ENCODE measurements at regions not wholly inside any gene's neighbourhood (a gene's known extent, or its start where the extent isn't known, plus 50 kb on each side); places are given as distances from the start of the nearest gene placed in this dataset.
A peak's percentile ranks its signal among the peaks of the same experiment; 100 is the strongest.

GRCh38 chr12:88778064-88778463 lies 197.8 kb upstream of the KITLG start:
- WGBS, 2 donors = 82 to 93% methylated on average over 1 of the region's 1 CpG
- no peak overlapping the region for H3K4me3 ChIP-seq

GRCh38 chr12:88775742-88776151 lies 195.5 kb upstream of the KITLG start:
- H3K4me1 ChIP-seq = peaks cover 12% of the 10 kb centered on the region
- peak overlapping the region in 3 of 4 donors; percentile 16 to 28 (median 26) for H3K27ac ChIP-seq
- DNase-seq = peak; percentile 36 to 59 (median 54)
- H3K9me3 ChIP-seq = no peaks in the 10 kb centered on the region
- no peaks in the 10 kb centered on the region for H3K36me3 ChIP-seq (replicated peaks in 1 of 2; ENCODE audit: insufficient read depth in 1 of 2, low read depth in 2 of 2)
- WGBS, 2 donors = 34 to 50% methylated on average over 3 of the region's 3 CpGs
- ATAC-seq = peak; percentile 81
- TF ChIP-seq CTCF (IDR thresholded peaks at IDR 0.05) = no peak
- no peak for TF ChIP-seq POLR2A (IDR thresholded peaks at IDR 0.05)
- no peak overlapping the region for H3K4me3 ChIP-seq
- no peaks in the 10 kb centered on the region for H3K27me3 ChIP-seq
- intact Hi-C loops (cut with DNase I) = no loop called here

More at GRCh38 chr12:88778064-88778463, 197.8 kb upstream of the KITLG start:
- Histone ChIP-seq H3K36me3 (replicated peaks in 1 of 2; ENCODE audit: insufficient read depth in 1 of 2, low read depth in 2 of 2) (no peaks in the 10 kb centered on the region), H3K4me1 (peaks cover 12% of the 10 kb centered on the region), H3K27ac (no peak overlapping the region), H3K27me3 (no peaks in the 10 kb centered on the region), H3K9me3 (no peaks in the 10 kb centered on the region)
- no peak for TF ChIP-seq POLR2A (IDR thresholded peaks at IDR 0.05)
- no peak for TF ChIP-seq CTCF (IDR thresholded peaks at IDR 0.05)
- intact Hi-C loops (cut with DNase I) = no loop called here
- DNase-seq (no peak), ATAC-seq (no peak)

GRCh38 chr12:88767699-88768098 lies 187.4 kb upstream of the KITLG start:
- WGBS, 2 donors = 73 to 84% methylated on average over 1 of the region's 1 CpG
- Histone ChIP-seq H3K4me3 (no peak overlapping the region), H3K27me3 (no peaks in the 10 kb centered on the region), H3K36me3 (replicated peaks in 1 of 2; ENCODE audit: insufficient read depth in 1 of 2, low read depth in 2 of 2) (no peaks in the 10 kb centered on the region), H3K4me1 (no peaks in the 10 kb centered on the region), H3K27ac (no peak overlapping the region), H3K9me3 (no peaks in the 10 kb centered on the region)
- ATAC-seq (no peak), DNase-seq (no peak)
- intact Hi-C loops (cut with DNase I) = no loop called here
- TF ChIP-seq POLR2A (IDR thresholded peaks at IDR 0.05) = no peak
- TF ChIP-seq CTCF (IDR thresholded peaks at IDR 0.05) = no peak

- Histone ChIP-seq H3K9me3 (no peaks in the 10 kb centered on the region), H3K27me3 (no peaks in the 10 kb centered on the region), H3K4me3 (no peak overlapping the region), H3K27ac (no peak overlapping the region), H3K36me3 (replicated peaks in 1 of 2; ENCODE audit: insufficient read depth in 1 of 2, low read depth in 2 of 2) (no peaks in the 10 kb centered on the region), H3K4me1 (no peaks in the 10 kb centered on the region)
- ATAC-seq (no peak), DNase-seq (no peak)
- intact Hi-C loops (cut with DNase I) = no loop called here
- 79% methylated on average over 3 of the region's 3 CpGs for WGBS, 2 donors
- TF ChIP-seq POLR2A (IDR thresholded peaks at IDR 0.05) = no peak
- no peak for TF ChIP-seq CTCF (IDR thresholded peaks at IDR 0.05)
Measured at GRCh38 chr12:88764781-88765480, 184.7 kb upstream of the KITLG start.

- H3K4me3 ChIP-seq = no peak overlapping the region
- intact Hi-C loops (cut with DNase I) = no loop called here
- WGBS, 2 donors = 65 to 67% methylated on average over 1 of the region's 1 CpG
- DNase-seq (no peak), ATAC-seq (no peak)
- H3K27me3 ChIP-seq = no peaks in the 10 kb centered on the region
- H3K36me3 ChIP-seq (replicated peaks in 1 of 2; ENCODE audit: insufficient read depth in 1 of 2, low read depth in 2 of 2) = no peaks in the 10 kb centered on the region
- no peaks in the 10 kb centered on the region for H3K9me3 ChIP-seq
- no peak for TF ChIP-seq CTCF (IDR thresholded peaks at IDR 0.05)
- TF ChIP-seq POLR2A (IDR thresholded peaks at IDR 0.05) = no peak
- H3K4me1 ChIP-seq = no peaks in the 10 kb centered on the region
- no peak overlapping the region for H3K27ac ChIP-seq
Measured at GRCh38 chr12:88763536-88764100, 183.3 kb upstream of the KITLG start.
